Thoracic aorta (tissue), 2 donors: ENCODE measurements at regions not wholly inside any gene's neighbourhood (a gene's known extent, or its start where the extent isn't known, plus 50 kb on each side); places are given as distances from the start of the nearest gene placed in this dataset.

Experiments used
- ATAC-seq: fragments of 150-250 bp; one replicate; pipeline ENCODE4 v1.8.0; 2017; ENCODE audit warnings: low read depth; ENCODE audit not compliant: insufficient number of reproducible peaks, low FRiP score
- DNase-seq: peaks from one replicate; pipeline ENCODE4 v3.0.0-alpha.2; 2020; ENCODE audit warnings: low spot score
- H3K27ac ChIP-seq, 2 donors: fragments of 200-600 bp; sonication (generic); 1 replicate in 1 of 2; 2 replicates in 1 of 2; pipeline ENCODE4 v1.5.1; 2016; ENCODE audit warnings: mild to moderate bottlenecking in 2 of 2, moderate library complexity in 2 of 2
- H3K27me3 ChIP-seq: fragments of 200-600 bp; sonication (generic); replicated peaks from 2 replicates; pipeline ENCODE4 v1.6.0; 2016; ENCODE audit warnings: mild to moderate bottlenecking; ENCODE audit not compliant: insufficient read depth
- H3K36me3 ChIP-seq: fragments of 200-600 bp; sonication (generic); one replicate; pipeline ENCODE4 v1.5.1; 2016
- H3K4me1 ChIP-seq, 2 donors: fragments of 200-600 bp; sonication (generic); 1 replicate in 1 of 2; 2 replicates in 1 of 2; pipeline versions ENCODE4 v1.5.1 to v1.6.0; 2016; ENCODE audit warnings: low read depth in 2 of 2, mild to moderate bottlenecking in 1 of 2; ENCODE audit not compliant: control insufficient read depth in 1 of 2
- H3K4me3 ChIP-seq: fragments of 200-600 bp; sonication (generic); 2 replicates; pipeline ENCODE4 v1.5.1; 2016; ENCODE audit warnings: mild to moderate bottlenecking
- H3K9me3 ChIP-seq: fragments of 200-600 bp; sonication (generic); 2 replicates; pipeline ENCODE4 v1.5.1; 2016
- CTCF ChIP-seq: fragments of 200-600 bp; sonication (generic); IDR thresholded peaks from one replicate; pipeline ENCODE4 v1.5.1; 2019; ENCODE audit warnings: antibody characterized with exemption

- Histone ChIP-seq H3K36me3 (no peaks in the 10 kb centered on the region), H3K27me3 (no peaks in the 10 kb centered on the region), H3K9me3 (no peaks in the 10 kb centered on the region), H3K4me1 (no peaks in the 10 kb centered on the region), H3K27ac (no peak overlapping the region), H3K4me3 (no peak overlapping the region)
- TF ChIP-seq CTCF = no peak
- ATAC-seq (no peak), DNase-seq (no peak)
Observed at GRCh38 chr2:14358774-14359173, 273.7 kb upstream of the LRATD1 start.

- ATAC-seq (no peak), DNase-seq (no peak)
- H3K27ac ChIP-seq = no peak overlapping the region
- H3K9me3 ChIP-seq = no peaks in the 10 kb centered on the region
- no peaks in the 10 kb centered on the region for H3K36me3 ChIP-seq
- no peaks in the 10 kb centered on the region for H3K4me1 ChIP-seq
- H3K27me3 ChIP-seq = no peaks in the 10 kb centered on the region
- no peak overlapping the region for H3K4me3 ChIP-seq
- no peak for TF ChIP-seq CTCF
Observed at GRCh38 chr2:14363137-14363536, 269.4 kb upstream of the LRATD1 start.

GRCh38 chr2:14363976-14364375 is 268.5 kb upstream of the LRATD1 start:
- TF ChIP-seq CTCF = no peak
- DNase-seq (no peak), ATAC-seq (no peak)
- no peaks in the 10 kb centered on the region for H3K9me3 ChIP-seq
- no peak overlapping the region for H3K4me3 ChIP-seq
- no peaks in the 10 kb centered on the region for H3K36me3 ChIP-seq
- no peak overlapping the region for H3K27ac ChIP-seq
- H3K27me3 ChIP-seq = no peaks in the 10 kb centered on the region
- H3K4me1 ChIP-seq = no peaks in the 10 kb centered on the region

GRCh38 chr2:14364471-14364870 is 268.0 kb upstream of the LRATD1 start:
- no peak overlapping the region for H3K4me3 ChIP-seq
- TF ChIP-seq CTCF = no peak
- ATAC-seq (no peak), DNase-seq (no peak)
- H3K27me3 ChIP-seq = no peaks in the 10 kb centered on the region
- no peak overlapping the region for H3K27ac ChIP-seq
- H3K4me1 ChIP-seq = no peaks in the 10 kb centered on the region
- no peaks in the 10 kb centered on the region for H3K9me3 ChIP-seq
- no peaks in the 10 kb centered on the region for H3K36me3 ChIP-seq

- no peak for ATAC-seq
- no peak for TF ChIP-seq CTCF
- Histone ChIP-seq H3K9me3 (no peaks in the 10 kb centered on the region), H3K36me3 (no peaks in the 10 kb centered on the region), H3K4me1 (no peaks in the 10 kb centered on the region), H3K4me3 (no peak overlapping the region), H3K27ac (no peak overlapping the region), H3K27me3 (no peaks in the 10 kb centered on the region)
- no peak for DNase-seq
Observed at GRCh38 chr2:14385043-14385442, 247.5 kb upstream of the LRATD1 start.
